Bone marrow (tissue), 2 donors: ENCODE measurements at regions not wholly inside any gene's neighbourhood (a gene's known extent, or its start where the extent isn't known, plus 50 kb on each side); places are given as distances from the start of the nearest gene placed in this dataset.
"Not testable (repeated sequence)": the region's sequence is repeated elsewhere in the genome, so short reads cannot be mapped to it uniquely, and the experiment has no call there.

ENCODE experiments used
- DNase-seq, 2 donors: peaks; one replicate each; lab custom pipeline; 2025; lab: John Stamatoyannopoulos, UW

- DNase-seq: not testable (repeated sequence)
Measured at GRCh38 chr18:8913606-8914403, 188.7 kb upstream of the NDUFV2 start.

- not testable (repeated sequence) for DNase-seq
Measured at GRCh38 chr18:8914404-8915264, 187.9 kb upstream of the NDUFV2 start.

- not testable (repeated sequence) for DNase-seq
Measured at GRCh38 chr18:8920856-8921787, 181.4 kb upstream of the NDUFV2 start.

- no peak for DNase-seq
Measured at GRCh38 chr18:8926464-8926863, 176.0 kb upstream of the NDUFV2 start.

- no peak for DNase-seq
Measured at GRCh38 chr18:8928044-8928443, 174.5 kb upstream of the NDUFV2 start.

GRCh38 chr18:8928847-8929780, 173.4 kb upstream of the NDUFV2 start:
- no peak for DNase-seq

- no peak for DNase-seq
Measured at GRCh38 chr18:8930990-8931616, 171.4 kb upstream of the NDUFV2 start.

GRCh38 chr18:8932866-8933265, 169.6 kb upstream of the NDUFV2 start:
- DNase-seq: no peak

GRCh38 chr18:8933714-8934284, 168.7 kb upstream of the NDUFV2 start:
- no peak for DNase-seq

GRCh38 chr18:8935346-8935745, 167.2 kb upstream of the NDUFV2 start:
- DNase-seq: not testable (repeated sequence)

- DNase-seq: no peak
Measured at GRCh38 chr18:8936619-8937018, 165.9 kb upstream of the NDUFV2 start.

GRCh38 chr18:8937160-8938094, 165.1 kb upstream of the NDUFV2 start:
- DNase-seq: no peak

- peak in 1 of 2 donors; percentile 82 for DNase-seq
Measured at GRCh38 chr18:8938817-8939216, 163.7 kb upstream of the NDUFV2 start.

- DNase-seq: no peak
Measured at GRCh38 chr18:8942021-8942908, 160.2 kb upstream of the NDUFV2 start.

GRCh38 chr18:8942909-8943545, 159.5 kb upstream of the NDUFV2 start:
- no peak for DNase-seq

GRCh38 chr18:8943900-8944870, 158.3 kb upstream of the NDUFV2 start:
- DNase-seq: no peak
